ENCODE measurements at regions not wholly inside any gene's neighbourhood (a gene's known extent, or its start where the extent isn't known, plus 50 kb on each side); places are given as distances from the start of the nearest gene placed in this dataset.

GRCh38 chr12:77571768-77572167, 258.9 kb upstream of the NAV3 start:
- no peak for TF ChIP-seq CTCF (IDR thresholded peaks at IDR 0.05; ENCODE audit: extremely low read depth, insufficient read depth, missing control alignments)
- in situ Hi-C loops (cut with MboI; ENCODE audit: low pct_unique_long_range_greater_than_20kb, low sequenced_read_pairs, unreplicated experiment): no loop called here
- DNase-seq (ENCODE audit: low spot score): no peak

GRCh38 chr12:77571127-77571526, 259.6 kb upstream of the NAV3 start:
- TF ChIP-seq CTCF (IDR thresholded peaks at IDR 0.05; ENCODE audit: extremely low read depth, insufficient read depth, missing control alignments): no peak
- no peak for DNase-seq (ENCODE audit: low spot score)
- in situ Hi-C loops (cut with MboI; ENCODE audit: low pct_unique_long_range_greater_than_20kb, low sequenced_read_pairs, unreplicated experiment): no loop called here

GRCh38 chr12:77569876-77570275, 260.8 kb upstream of the NAV3 start:
- DNase-seq (ENCODE audit: low spot score): no peak
- in situ Hi-C loops (cut with MboI; ENCODE audit: low pct_unique_long_range_greater_than_20kb, low sequenced_read_pairs, unreplicated experiment): no loop called here
- TF ChIP-seq CTCF (IDR thresholded peaks at IDR 0.05; ENCODE audit: extremely low read depth, insufficient read depth, missing control alignments): no peak

- no peak for DNase-seq (ENCODE audit: low spot score)
- no peak for TF ChIP-seq CTCF (IDR thresholded peaks at IDR 0.05; ENCODE audit: extremely low read depth, insufficient read depth, missing control alignments)
- in situ Hi-C loops (cut with MboI; ENCODE audit: low pct_unique_long_range_greater_than_20kb, low sequenced_read_pairs, unreplicated experiment): no loop called here
These were observed 270.0 kb upstream of the NAV3 start for GRCh38 chr12:77560714-77561113.

GRCh38 chr12:77559400-77560074, 271.2 kb upstream of the NAV3 start:
- DNase-seq (ENCODE audit: low spot score): no peak
- in situ Hi-C loops (cut with MboI; ENCODE audit: low pct_unique_long_range_greater_than_20kb, low sequenced_read_pairs, unreplicated experiment): no loop called here
- TF ChIP-seq CTCF (IDR thresholded peaks at IDR 0.05; ENCODE audit: extremely low read depth, insufficient read depth, missing control alignments): no peak

- DNase-seq (ENCODE audit: low spot score): no peak
- in situ Hi-C loops (cut with MboI; ENCODE audit: low pct_unique_long_range_greater_than_20kb, low sequenced_read_pairs, unreplicated experiment): no loop called here
- no peak for TF ChIP-seq CTCF (IDR thresholded peaks at IDR 0.05; ENCODE audit: extremely low read depth, insufficient read depth, missing control alignments)
These were observed 275.6 kb upstream of the NAV3 start for GRCh38 chr12:77555074-77555473.
